Cardiac fibroblast (primary cell): ENCODE measurements at regions not wholly inside any gene's neighbourhood (a gene's known extent, or its start where the extent isn't known, plus 50 kb on each side); places are given as distances from the start of the nearest gene placed in this dataset.

Source experiments
- DNase-seq, 2 donors: peaks; one replicate each; pipeline versions ENCODE4 v3.0.0 to v3.0.0-alpha.2; 2010; ENCODE audit warnings: low read depth in 2 of 2
- H3K4me3 ChIP-seq, 2 donors: replicated peaks in 1 of 2; 1 replicate in 1 of 2; 2 replicates in 1 of 2; pipeline ENCODE4 v1.5.1; 2011; ENCODE audit warnings: low read depth in 2 of 2, low read length in 2 of 2, mild to moderate bottlenecking in 2 of 2, moderate library complexity in 1 of 2
- CTCF ChIP-seq: IDR thresholded peaks from one replicate; pipeline ENCODE4 v1.5.1; 2011; ENCODE audit warnings: low read depth, mild to moderate bottlenecking, low read length, inconsistent platforms

DNA sequence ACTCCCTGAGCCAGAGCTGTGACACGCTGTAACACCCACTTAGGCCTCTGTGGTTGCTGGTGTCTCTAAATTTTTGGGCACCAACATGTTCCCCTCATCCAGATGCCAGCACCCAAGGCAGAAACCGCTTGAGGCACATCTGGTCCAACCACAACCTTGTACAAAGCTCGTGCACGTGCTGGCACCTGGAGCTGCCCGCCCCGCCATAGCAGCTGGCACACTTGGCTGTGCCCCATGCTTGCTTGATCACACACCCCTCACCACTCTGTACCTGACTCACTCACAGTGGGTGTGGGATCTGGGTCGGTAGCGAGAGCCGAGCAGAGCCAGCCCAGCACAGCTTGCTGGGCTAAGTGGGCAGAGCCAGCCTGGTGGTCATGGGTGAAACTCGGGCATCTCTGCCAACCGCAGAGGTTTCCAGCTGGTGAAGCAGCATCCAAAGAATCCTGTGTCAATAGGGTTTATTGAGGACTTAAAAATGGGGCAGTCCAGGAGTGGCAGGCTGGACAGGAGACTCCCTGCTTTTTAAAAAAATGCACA, 1210.4 kb downstream of the TYW1 start:
- no peak for TF ChIP-seq CTCF
- no peak overlapping the region for H3K4me3 ChIP-seq
- no peak for DNase-seq

DNA sequence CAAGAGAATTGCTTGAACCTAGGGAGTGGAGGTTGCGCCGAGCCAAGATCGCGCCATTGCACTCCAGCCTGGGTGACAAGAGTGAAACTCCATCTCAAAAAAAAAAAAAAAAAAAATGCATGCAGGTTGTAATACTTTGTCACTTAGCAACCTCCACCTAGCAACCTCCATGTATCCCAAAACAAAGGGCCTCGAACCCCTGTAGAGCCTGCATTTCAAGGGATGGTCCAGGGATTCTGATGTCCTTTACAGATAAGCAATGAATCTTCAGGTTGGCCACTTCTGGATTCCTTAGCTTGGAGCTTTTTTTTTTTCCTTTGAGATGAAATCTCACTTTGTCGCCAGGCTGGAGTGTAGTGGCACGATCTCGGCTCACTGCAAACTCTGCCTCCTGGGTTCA, 1211.0 kb downstream of the TYW1 start:
- no peak for TF ChIP-seq CTCF
- H3K4me3 ChIP-seq = no peak overlapping the region
- no peak for DNase-seq

GRCh38 chr7:68209486-68209885, 1212.9 kb downstream of the TYW1 start:
- DNase-seq = no peak
- no peak for TF ChIP-seq CTCF
- no peak overlapping the region for H3K4me3 ChIP-seq

DNA sequence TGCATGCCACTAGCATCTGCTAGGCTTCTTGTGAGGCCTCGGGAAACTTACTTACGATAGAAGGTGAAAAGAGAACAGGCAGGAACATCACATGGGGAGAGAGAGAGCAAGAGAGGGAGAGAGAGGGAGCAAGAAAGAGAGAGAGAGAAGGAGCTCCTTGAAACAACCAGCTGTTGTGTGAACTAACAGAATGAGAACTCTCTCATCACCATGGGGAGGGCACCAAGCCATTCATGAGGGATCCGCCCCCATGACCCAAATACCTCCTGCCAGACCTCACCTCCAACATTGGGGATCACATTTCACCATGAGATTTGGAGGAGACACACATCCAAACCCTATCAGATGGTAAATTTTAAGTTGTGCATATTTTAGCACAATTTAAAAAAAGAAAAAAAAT, 1217.2 kb downstream of the TYW1 start:
- DNase-seq = no peak
- no peak for TF ChIP-seq CTCF
- no peak overlapping the region for H3K4me3 ChIP-seq

- DNase-seq = no peak
- no peak for TF ChIP-seq CTCF
- no peak overlapping the region for H3K4me3 ChIP-seq
These were observed 1219.4 kb downstream of the TYW1 start for GRCh38 chr7:68216051-68216450.

DNA sequence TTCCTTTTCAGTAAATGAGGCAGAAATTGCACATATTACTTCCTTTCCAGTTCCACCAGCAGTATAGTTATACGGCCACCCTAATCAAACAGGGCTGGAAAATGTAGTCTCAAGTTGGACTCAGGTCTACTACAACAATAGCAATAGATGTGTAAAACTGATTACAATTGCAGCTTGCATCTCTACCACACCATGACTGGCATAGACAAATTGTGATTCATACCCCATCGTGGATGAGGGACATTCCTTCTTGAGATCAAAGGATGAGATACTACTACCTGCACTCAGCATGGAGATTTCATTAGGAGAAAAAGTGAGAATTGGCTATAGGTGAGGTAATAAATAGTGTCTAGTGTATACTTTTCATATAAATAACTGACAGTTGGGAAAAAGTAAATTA, 1220.8 kb downstream of the TYW1 start:
- DNase-seq = no peak
- TF ChIP-seq CTCF = no peak
- no peak overlapping the region for H3K4me3 ChIP-seq

DNA sequence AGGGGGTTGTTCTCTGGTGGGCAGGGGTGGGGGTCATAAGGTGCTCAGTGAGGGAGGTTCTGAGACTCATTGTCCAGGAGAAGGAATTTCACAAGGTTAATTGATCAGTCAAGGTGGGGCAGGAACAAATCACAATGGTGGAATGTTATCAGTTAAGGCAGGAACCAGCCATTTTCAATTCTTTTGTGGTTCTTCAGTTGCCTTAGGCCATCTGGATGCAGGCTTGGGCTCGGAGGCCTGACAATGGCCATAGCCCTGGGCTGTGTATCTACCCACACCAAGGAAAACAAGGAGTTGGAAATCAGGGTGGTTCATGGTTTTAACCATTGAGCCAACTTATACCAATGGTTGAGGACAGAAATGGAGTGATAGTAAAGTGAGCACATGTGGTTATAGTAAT, 1221.8 kb downstream of the TYW1 start:
- no peak overlapping the region for H3K4me3 ChIP-seq
- no peak for DNase-seq
- no peak for TF ChIP-seq CTCF
